ENCODE measurements at regions not wholly inside any gene's neighbourhood (a gene's known extent, or its start where the extent isn't known, plus 50 kb on each side); places are given as distances from the start of the nearest gene placed in this dataset.

DNA sequence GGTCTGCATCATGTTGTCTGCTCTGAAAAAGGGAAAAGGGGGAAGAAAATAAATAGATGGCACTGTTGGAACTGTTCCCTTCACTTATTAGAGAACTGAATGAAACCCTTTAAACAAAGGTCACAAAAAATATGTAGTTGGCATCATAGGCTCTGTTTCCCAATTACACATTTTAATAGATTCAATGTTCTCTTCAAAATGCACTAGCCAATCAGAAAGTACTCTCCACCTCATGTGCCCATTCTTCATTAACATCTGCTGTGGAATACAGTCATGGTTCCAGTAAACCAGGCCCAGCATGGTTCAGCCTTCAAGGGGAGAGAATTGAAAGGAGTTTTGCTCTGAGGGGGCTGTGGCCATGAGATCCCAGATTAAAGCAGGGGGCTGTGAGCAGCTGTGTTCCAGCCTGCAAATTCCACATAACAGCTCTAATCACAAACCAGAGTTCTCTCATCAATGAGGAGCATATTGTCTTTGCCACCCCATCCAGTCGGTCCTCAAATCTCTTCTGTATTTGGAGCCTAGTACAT is 165.9 kb upstream of the CREB1 start:
- H3K4me1 ChIP-seq (ENCODE audit: control insufficient read depth in 4 of 4, insufficient read depth in 4 of 4, low read length in 3 of 4): no peaks in the 10 kb centered on the region
- TF ChIP-seq YY1 (IDR thresholded peaks at IDR 0.05) (no peak), FOXA1 (IDR thresholded peaks at IDR 0.05) (no peak), SP1 (IDR thresholded peaks at IDR 0.05) (no peak), EGR1 (IDR thresholded peaks at IDR 0.05; ENCODE audit: low read depth in 2 of 2) (no peak), GABPA (IDR thresholded peaks at IDR 0.05 in 1 of 2, conservative IDR thresholded peaks at IDR 0.05 in 1 of 2) (no peak), JUND (IDR thresholded peaks at IDR 0.05) (no peak), TAF1 (conservative IDR thresholded peaks at IDR 0.05) (no peak), FOXA2 (IDR thresholded peaks at IDR 0.05) (no peak), HNF4G (IDR thresholded peaks at IDR 0.05) (no peak), HNF4A (conservative IDR thresholded peaks at IDR 0.05) (no peak), RXRA (IDR thresholded peaks at IDR 0.05) (no peak), RAD21 (IDR thresholded peaks at IDR 0.05) (no peak), NR2F2 (IDR thresholded peaks at IDR 0.05) (no peak)
- TF ChIP-seq, protein P1, sequence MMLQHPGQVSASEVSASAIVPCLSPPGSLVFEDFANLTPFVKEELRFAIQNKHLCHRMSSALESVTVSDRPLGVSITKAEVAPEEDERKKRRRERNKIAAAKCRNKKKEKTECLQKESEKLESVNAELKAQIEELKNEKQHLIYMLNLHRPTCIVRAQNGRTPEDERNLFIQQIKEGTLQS (IDR thresholded peaks at IDR 0.05): no peak
- TF ChIP-seq, protein P2, sequence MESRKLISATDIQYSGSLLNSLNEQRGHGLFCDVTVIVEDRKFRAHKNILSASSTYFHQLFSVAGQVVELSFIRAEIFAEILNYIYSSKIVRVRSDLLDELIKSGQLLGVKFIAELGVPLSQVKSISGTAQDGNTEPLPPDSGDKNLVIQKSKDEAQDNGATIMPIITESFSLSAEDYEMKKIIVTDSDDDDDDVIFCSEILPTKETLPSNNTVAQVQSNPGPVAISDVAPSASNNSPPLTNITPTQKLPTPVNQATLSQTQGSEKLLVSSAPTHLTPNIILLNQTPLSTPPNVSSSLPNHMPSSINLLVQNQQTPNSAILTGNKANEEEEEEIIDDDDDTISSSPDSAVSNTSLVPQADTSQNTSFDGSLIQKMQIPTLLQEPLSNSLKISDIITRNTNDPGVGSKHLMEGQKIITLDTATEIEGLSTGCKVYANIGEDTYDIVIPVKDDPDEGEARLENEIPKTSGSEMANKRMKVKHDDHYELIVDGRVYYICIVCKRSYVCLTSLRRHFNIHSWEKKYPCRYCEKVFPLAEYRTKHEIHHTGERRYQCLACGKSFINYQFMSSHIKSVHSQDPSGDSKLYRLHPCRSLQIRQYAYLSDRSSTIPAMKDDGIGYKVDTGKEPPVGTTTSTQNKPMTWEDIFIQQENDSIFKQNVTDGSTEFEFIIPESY (IDR thresholded peaks at IDR 0.05): no peak
- TF ChIP-seq, protein P3, sequence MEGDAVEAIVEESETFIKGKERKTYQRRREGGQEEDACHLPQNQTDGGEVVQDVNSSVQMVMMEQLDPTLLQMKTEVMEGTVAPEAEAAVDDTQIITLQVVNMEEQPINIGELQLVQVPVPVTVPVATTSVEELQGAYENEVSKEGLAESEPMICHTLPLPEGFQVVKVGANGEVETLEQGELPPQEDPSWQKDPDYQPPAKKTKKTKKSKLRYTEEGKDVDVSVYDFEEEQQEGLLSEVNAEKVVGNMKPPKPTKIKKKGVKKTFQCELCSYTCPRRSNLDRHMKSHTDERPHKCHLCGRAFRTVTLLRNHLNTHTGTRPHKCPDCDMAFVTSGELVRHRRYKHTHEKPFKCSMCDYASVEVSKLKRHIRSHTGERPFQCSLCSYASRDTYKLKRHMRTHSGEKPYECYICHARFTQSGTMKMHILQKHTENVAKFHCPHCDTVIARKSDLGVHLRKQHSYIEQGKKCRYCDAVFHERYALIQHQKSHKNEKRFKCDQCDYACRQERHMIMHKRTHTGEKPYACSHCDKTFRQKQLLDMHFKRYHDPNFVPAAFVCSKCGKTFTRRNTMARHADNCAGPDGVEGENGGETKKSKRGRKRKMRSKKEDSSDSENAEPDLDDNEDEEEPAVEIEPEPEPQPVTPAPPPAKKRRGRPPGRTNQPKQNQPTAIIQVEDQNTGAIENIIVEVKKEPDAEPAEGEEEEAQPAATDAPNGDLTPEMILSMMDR (IDR thresholded peaks at IDR 0.05; ENCODE audit: low read depth, low read length, missing input control): no peak
- TF ChIP-seq, protein P4, sequence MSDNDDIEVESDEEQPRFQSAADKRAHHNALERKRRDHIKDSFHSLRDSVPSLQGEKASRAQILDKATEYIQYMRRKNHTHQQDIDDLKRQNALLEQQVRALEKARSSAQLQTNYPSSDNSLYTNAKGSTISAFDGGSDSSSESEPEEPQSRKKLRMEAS (IDR thresholded peaks at IDR 0.05): no peak
- TF ChIP-seq, protein P5, sequence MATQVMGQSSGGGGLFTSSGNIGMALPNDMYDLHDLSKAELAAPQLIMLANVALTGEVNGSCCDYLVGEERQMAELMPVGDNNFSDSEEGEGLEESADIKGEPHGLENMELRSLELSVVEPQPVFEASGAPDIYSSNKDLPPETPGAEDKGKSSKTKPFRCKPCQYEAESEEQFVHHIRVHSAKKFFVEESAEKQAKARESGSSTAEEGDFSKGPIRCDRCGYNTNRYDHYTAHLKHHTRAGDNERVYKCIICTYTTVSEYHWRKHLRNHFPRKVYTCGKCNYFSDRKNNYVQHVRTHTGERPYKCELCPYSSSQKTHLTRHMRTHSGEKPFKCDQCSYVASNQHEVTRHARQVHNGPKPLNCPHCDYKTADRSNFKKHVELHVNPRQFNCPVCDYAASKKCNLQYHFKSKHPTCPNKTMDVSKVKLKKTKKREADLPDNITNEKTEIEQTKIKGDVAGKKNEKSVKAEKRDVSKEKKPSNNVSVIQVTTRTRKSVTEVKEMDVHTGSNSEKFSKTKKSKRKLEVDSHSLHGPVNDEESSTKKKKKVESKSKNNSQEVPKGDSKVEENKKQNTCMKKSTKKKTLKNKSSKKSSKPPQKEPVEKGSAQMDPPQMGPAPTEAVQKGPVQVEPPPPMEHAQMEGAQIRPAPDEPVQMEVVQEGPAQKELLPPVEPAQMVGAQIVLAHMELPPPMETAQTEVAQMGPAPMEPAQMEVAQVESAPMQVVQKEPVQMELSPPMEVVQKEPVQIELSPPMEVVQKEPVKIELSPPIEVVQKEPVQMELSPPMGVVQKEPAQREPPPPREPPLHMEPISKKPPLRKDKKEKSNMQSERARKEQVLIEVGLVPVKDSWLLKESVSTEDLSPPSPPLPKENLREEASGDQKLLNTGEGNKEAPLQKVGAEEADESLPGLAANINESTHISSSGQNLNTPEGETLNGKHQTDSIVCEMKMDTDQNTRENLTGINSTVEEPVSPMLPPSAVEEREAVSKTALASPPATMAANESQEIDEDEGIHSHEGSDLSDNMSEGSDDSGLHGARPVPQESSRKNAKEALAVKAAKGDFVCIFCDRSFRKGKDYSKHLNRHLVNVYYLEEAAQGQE (IDR thresholded peaks at IDR 0.05): no peak
- H3K27ac ChIP-seq (ENCODE audit: low read depth in 1 of 2, low read length in 2 of 2): no peak overlapping the region
- DNase-seq (ENCODE audit: low spot score): no peak
- peaks cover 0 to 2% (median 0%) of the 10 kb centered on the region in 4 donors for H3K9me3 ChIP-seq (ENCODE audit: control insufficient read depth in 4 of 4, low read length in 3 of 4)
- no peaks in the 10 kb centered on the region for H3K27me3 ChIP-seq (ENCODE audit: control insufficient read depth in 4 of 4, insufficient read depth in 4 of 4, low read length in 3 of 4)
- no peak overlapping the region for H3K9ac ChIP-seq (ENCODE audit: low read depth in 1 of 2, low read length in 2 of 2)
- H3K4me3 ChIP-seq (ENCODE audit: low read depth in 1 of 3, low read length in 3 of 3): no peak overlapping the region
- no peaks in the 10 kb centered on the region for H3K36me3 ChIP-seq (ENCODE audit: control insufficient read depth in 4 of 4, insufficient read depth in 3 of 4, low read depth in 1 of 4, low read length in 3 of 4)
- 91% methylated on average over 1 of the region's 1 CpG for WGBS

Data from liver (tissue), 8 donors.